Suprapubic skin (tissue), 4 donors: ENCODE measurements at regions not wholly inside any gene's neighbourhood (a gene's known extent, or its start where the extent isn't known, plus 50 kb on each side); places are given as distances from the start of the nearest gene placed in this dataset.

Experiments used
- EP300 ChIP-seq: sonication (generic); formaldehyde crosslinking; IDR thresholded peaks from one replicate; pipeline ENCODE4 v1.6.1; 2017; ENCODE audit warnings: antibody characterized with exemption
- POLR2A ChIP-seq, 2 donors: fragments of 450-650 bp; IDR thresholded peaks; one replicate each; pipeline ENCODE4 v1.6.1; 2017; ENCODE audit warnings: antibody characterized with exemption in 2 of 2, mild to moderate bottlenecking in 2 of 2, moderate library complexity in 2 of 2
- POLR2AphosphoS5 ChIP-seq, 3 donors: sonication (generic); formaldehyde crosslinking; IDR thresholded peaks; one replicate each; pipeline ENCODE4 v1.6.1; 2017; ENCODE audit warnings: antibody characterized with exemption in 3 of 3
- TF ChIP-seq, protein P1 (sequence below), 2 donors: fragments of 200-600 bp in 1 of 2; fragments of 450-650 bp in 1 of 2; sonication (generic) in 1 of 2; IDR thresholded peaks; one replicate each; pipeline ENCODE4 v1.5.1; 2016 to 2019; ENCODE audit warnings: antibody characterized with exemption in 2 of 2, mild to moderate bottlenecking in 1 of 2, moderate library complexity in 1 of 2

DNA sequence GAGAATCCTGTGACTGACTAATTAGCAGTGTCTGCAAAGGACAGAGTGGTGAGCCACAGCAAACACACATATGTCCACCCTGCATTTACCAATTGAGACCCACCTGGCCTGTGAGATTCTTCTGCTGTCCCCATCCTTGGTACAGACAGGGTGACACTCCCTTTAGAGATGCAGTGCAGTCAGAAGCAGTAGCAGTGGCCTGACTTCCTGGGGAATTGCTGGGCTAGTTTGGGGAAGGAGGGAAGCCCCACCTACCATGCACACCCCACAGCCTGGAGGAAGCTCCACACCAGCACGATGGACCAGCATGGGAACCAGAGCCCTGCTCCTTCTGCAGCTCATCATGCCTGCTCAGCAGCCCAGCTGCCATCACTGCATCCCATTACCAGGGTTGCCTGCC is 924.9 kb upstream of the ZNF722 start:
- TF ChIP-seq, protein P1, sequence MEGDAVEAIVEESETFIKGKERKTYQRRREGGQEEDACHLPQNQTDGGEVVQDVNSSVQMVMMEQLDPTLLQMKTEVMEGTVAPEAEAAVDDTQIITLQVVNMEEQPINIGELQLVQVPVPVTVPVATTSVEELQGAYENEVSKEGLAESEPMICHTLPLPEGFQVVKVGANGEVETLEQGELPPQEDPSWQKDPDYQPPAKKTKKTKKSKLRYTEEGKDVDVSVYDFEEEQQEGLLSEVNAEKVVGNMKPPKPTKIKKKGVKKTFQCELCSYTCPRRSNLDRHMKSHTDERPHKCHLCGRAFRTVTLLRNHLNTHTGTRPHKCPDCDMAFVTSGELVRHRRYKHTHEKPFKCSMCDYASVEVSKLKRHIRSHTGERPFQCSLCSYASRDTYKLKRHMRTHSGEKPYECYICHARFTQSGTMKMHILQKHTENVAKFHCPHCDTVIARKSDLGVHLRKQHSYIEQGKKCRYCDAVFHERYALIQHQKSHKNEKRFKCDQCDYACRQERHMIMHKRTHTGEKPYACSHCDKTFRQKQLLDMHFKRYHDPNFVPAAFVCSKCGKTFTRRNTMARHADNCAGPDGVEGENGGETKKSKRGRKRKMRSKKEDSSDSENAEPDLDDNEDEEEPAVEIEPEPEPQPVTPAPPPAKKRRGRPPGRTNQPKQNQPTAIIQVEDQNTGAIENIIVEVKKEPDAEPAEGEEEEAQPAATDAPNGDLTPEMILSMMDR (IDR thresholded peaks at IDR 0.05): no peak
- TF ChIP-seq POLR2A (IDR thresholded peaks at IDR 0.05) (no peak), POLR2AphosphoS5 (IDR thresholded peaks at IDR 0.05) (no peak), EP300 (no peak)
